Glutamatergic neuron (in vitro differentiated cells): ENCODE measurements at regions not wholly inside any gene's neighbourhood (a gene's known extent, or its start where the extent isn't known, plus 50 kb on each side); places are given as distances from the start of the nearest gene placed in this dataset.
"Not testable (repeated sequence)": the region's sequence is repeated elsewhere in the genome, so short reads cannot be mapped to it uniquely, and the experiment has no call there.

Experiments used
- DNase-seq: peaks from one replicate; pipeline ENCODE4 v3.0.0; 2022
- H3K27ac Mint-ChIP-seq: one replicate; pipeline ENCODE4 v1.8.0; 2020; ENCODE audit warnings: mild to moderate bottlenecking, mixed read lengths, inconsistent platforms; ENCODE audit not compliant: unreplicated experiment
- H3K27me3 Mint-ChIP-seq: one replicate; pipeline ENCODE4 v1.8.0; 2020; ENCODE audit warnings: mild to moderate bottlenecking, moderate library complexity, mixed read lengths, inconsistent platforms; ENCODE audit not compliant: unreplicated experiment
- H3K36me3 Mint-ChIP-seq: one replicate; pipeline ENCODE4 v1.8.0; 2020; ENCODE audit warnings: mild to moderate bottlenecking, mixed read lengths, inconsistent platforms; ENCODE audit not compliant: unreplicated experiment
- H3K4me1 Mint-ChIP-seq: one replicate; pipeline ENCODE4 v1.8.0; 2020; ENCODE audit warnings: mild to moderate bottlenecking, low read depth, mixed read lengths, inconsistent platforms; ENCODE audit not compliant: unreplicated experiment
- H3K4me3 Mint-ChIP-seq: one replicate; pipeline ENCODE4 v1.8.0; 2020; ENCODE audit warnings: mild to moderate bottlenecking, mixed read lengths, inconsistent platforms; ENCODE audit not compliant: unreplicated experiment
- H3K9me3 Mint-ChIP-seq: one replicate; pipeline ENCODE4 v1.8.0; 2020; ENCODE audit warnings: mild to moderate bottlenecking, moderate library complexity, mixed read lengths, inconsistent platforms; ENCODE audit not compliant: unreplicated experiment
- TF ChIP-seq, protein P1 (sequence below): fragments of 200-600 bp; sonication (generic); IDR thresholded peaks from one replicate; pipeline ENCODE4 v1.5.0; 2021; ENCODE audit not compliant: partially characterized antibody, unreplicated experiment

DNA sequence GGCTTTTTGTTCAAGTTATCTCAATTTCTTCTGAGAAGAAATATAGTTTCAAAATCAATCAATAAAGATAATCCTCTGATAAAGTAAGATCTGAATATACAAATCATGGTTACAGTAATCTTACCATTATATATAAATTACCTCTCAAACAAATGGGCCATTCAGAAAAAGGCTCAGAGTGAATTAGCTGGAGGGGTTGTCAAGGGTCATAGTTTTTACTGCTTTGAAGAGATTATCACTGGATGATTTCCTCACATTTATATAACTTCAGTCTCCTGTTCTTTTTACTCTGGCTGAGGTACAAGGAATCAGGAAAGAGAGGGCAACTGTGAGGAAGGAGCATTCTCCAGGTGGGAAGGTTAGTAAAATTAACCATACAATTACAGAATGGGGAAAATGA lies 148.6 kb upstream of the ELL2 start:
- H3K9me3 Mint-ChIP-seq = no peaks in the 10 kb centered on the region
- no peaks in the 10 kb centered on the region for H3K4me1 Mint-ChIP-seq
- no peak for DNase-seq
- no peaks in the 10 kb centered on the region for H3K27me3 Mint-ChIP-seq
- H3K4me3 Mint-ChIP-seq = no peak overlapping the region
- TF ChIP-seq, protein P1, sequence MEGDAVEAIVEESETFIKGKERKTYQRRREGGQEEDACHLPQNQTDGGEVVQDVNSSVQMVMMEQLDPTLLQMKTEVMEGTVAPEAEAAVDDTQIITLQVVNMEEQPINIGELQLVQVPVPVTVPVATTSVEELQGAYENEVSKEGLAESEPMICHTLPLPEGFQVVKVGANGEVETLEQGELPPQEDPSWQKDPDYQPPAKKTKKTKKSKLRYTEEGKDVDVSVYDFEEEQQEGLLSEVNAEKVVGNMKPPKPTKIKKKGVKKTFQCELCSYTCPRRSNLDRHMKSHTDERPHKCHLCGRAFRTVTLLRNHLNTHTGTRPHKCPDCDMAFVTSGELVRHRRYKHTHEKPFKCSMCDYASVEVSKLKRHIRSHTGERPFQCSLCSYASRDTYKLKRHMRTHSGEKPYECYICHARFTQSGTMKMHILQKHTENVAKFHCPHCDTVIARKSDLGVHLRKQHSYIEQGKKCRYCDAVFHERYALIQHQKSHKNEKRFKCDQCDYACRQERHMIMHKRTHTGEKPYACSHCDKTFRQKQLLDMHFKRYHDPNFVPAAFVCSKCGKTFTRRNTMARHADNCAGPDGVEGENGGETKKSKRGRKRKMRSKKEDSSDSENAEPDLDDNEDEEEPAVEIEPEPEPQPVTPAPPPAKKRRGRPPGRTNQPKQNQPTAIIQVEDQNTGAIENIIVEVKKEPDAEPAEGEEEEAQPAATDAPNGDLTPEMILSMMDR = no peak
- H3K27ac Mint-ChIP-seq = no peak overlapping the region
- peaks cover 6% of the 10 kb centered on the region for H3K36me3 Mint-ChIP-seq

DNA sequence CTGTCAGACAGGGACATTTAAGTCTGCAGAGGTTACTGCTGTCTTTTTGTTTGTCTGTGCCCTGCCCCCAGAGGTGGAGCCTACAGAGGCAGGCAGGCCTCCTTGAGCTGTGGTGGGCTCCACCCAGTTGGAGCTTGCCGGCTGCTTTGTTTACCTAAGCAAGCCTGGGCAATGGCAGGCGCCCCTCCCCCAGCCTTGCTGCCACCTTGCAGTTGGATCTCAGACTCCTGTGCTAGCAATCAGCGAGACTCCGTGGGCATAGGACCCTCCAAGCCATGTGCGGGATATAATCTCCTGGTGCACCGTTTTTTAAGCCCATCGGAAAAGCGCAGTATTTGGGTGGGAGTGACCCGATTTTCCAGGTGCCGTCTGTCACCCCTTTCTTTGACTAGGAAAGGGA lies 147.0 kb upstream of the ELL2 start:
- DNase-seq, H3K4me3 Mint-ChIP-seq, H3K9me3 Mint-ChIP-seq, H3K4me1 Mint-ChIP-seq, H3K27ac Mint-ChIP-seq, H3K36me3 Mint-ChIP-seq, H3K27me3 Mint-ChIP-seq: not testable (repeated sequence)

DNA sequence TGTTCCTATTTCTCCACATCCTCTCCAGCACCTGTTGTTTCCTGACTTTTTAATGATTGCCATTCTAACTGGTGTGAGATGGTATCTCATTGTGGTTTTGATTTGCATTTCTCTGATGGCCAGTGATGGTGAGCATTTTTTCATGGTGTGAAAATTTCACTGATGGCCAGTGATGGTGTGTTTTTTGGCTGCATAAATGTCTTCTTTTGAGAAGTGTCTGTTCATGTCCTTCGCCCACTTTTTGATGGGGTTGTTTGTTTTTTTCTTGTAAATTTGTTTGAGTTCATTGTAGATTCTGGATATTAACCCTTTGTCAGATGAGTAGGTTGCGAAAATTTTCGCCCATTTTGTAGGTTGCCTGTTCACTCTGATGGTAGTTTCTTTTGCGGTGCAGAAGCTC lies 142.2 kb upstream of the ELL2 start:
- not testable (repeated sequence) for H3K9me3 Mint-ChIP-seq, H3K27me3 Mint-ChIP-seq, H3K36me3 Mint-ChIP-seq, H3K4me3 Mint-ChIP-seq, H3K4me1 Mint-ChIP-seq, H3K27ac Mint-ChIP-seq, DNase-seq

DNA sequence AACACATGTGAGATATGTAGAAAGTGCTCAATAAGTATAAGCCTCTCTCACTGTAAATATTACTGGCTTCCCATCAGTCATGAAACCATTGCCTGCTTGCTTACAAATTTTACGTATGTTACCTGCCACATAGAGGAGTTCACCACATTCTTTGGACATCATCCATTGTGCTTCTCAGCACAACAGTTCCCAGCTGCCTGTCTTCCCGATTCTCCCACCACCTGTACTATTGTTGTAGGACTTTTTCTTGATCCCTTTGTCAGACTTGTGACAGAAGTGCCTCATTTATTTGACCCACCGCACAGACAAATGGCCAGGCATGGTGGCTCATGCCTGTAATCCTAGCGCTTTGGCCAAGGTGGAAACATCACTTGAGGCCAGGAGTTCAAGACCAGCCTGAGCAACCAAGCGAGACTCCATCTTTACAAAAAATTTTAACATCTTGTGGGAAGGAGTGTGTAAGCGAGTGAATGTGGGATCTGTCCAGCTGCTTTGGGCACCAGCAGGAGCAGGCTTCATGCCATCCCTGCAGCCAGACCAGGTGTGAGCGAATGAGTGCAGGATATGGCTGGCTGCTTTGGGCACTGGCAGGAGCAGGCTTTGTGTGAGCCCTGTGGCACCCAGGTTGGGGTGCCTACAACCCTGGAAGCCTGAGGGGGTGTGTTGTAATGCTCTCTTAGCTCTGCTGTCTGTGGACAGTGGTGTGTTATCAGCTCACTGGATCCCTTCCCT lies 139.9 kb upstream of the ELL2 start:
- Mint-ChIP-seq H3K36me3 (peaks cover 17% of the 10 kb centered on the region), H3K4me3 (no peak overlapping the region), H3K9me3 (peaks cover 4% of the 10 kb centered on the region), H3K4me1 (no peaks in the 10 kb centered on the region), H3K27ac (no peak overlapping the region), H3K27me3 (peaks cover 3% of the 10 kb centered on the region)
- TF ChIP-seq, protein P1 = no peak
- DNase-seq = no peak

DNA sequence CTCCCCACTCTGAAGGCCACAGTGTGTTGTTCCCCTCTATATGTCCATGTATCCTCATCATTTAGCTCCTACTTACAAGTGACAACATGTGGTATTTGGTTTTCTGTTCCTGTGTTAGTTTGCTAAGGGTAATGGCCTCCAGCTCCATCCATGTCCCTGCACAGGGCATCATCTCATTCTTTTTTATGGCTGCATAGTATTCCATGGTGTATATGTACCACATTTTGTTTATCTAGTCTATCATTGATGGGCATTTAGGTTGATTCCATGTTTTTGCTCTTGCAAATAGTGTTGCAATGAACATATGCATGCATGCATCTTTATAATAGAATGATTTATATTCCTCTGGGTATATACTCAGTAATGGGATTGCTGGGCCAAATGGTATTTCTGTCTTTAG lies 135.8 kb upstream of the ELL2 start:
- not testable (repeated sequence) for H3K9me3 Mint-ChIP-seq, H3K4me3 Mint-ChIP-seq, H3K27ac Mint-ChIP-seq, DNase-seq, H3K4me1 Mint-ChIP-seq, H3K27me3 Mint-ChIP-seq
- peaks cover 10% of the 10 kb centered on the region for H3K36me3 Mint-ChIP-seq

DNA sequence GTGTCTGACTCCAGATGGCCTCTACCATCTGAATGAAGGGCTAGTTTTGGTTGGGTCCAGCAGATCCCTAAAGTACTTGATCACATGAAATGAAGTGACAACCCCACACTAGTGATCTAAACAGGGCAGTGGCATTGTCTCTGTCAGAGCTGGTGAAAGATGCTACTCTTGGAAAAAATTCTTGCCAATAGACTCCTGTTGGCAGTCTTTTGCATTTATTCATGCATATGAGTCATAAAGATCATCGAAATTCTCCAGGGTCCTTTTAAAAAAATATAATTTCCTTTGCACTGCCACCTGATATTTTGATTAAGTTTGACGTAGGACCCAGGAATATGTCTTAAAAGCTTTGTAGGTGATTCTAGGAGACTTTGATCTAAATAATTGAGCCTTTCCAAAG lies 135.1 kb upstream of the ELL2 start:
- H3K27ac Mint-ChIP-seq = no peak overlapping the region
- peaks cover 1% of the 10 kb centered on the region for H3K4me1 Mint-ChIP-seq
- H3K27me3 Mint-ChIP-seq = peaks cover 3% of the 10 kb centered on the region
- TF ChIP-seq, protein P1 = no peak
- H3K4me3 Mint-ChIP-seq = no peak overlapping the region
- peaks cover 4% of the 10 kb centered on the region for H3K9me3 Mint-ChIP-seq
- DNase-seq = no peak
- H3K36me3 Mint-ChIP-seq = peaks cover 10% of the 10 kb centered on the region
